Fibroblast of villous mesenchyme (primary cell): ENCODE measurements at regions not wholly inside any gene's neighbourhood (a gene's known extent, or its start where the extent isn't known, plus 50 kb on each side); places are given as distances from the start of the nearest gene placed in this dataset. TPM values are rescaled to one million over a fixed set of nuclear protein-coding genes. Genes with fewer than 3 reads are reported as not detected.

Source experiments
- DNase-seq: peaks from one replicate; pipeline ENCODE4 v3.0.0-alpha.2; 2010; ENCODE audit warnings: low read depth
- H3K4me3 ChIP-seq: 2 replicates; pipeline ENCODE4 v1.5.1; 2011; ENCODE audit warnings: low read depth, mild to moderate bottlenecking, low read length
- CTCF ChIP-seq: IDR thresholded peaks from 2 replicates; pipeline ENCODE4 v1.5.1; 2012; ENCODE audit warnings: low read depth, mild to moderate bottlenecking, low read length; ENCODE audit not compliant: insufficient read depth
- small RNA-seq: library from RNA; depleted of rRNA; stranded (forward); fragments of <200 nt; gene quantifications from one replicate; pipeline ENCODE3, GENCODE V24; 2012

GRCh38 chr6:22236626-22237414, 60.0 kb downstream of the PRL start:
- DNase-seq, result peak; percentile 47
- no peak for TF ChIP-seq CTCF
- no peak overlapping the region for H3K4me3 ChIP-seq

Small RNA genes in the stretch of these regions (small RNA-seq; reads per million reads assigned to genes)
- gene AL136313.1, result not detected
